CD8-positive, alpha-beta memory T cell (primary cell): ENCODE measurements at regions not wholly inside any gene's neighbourhood (a gene's known extent, or its start where the extent isn't known, plus 50 kb on each side); places are given as distances from the start of the nearest gene placed in this dataset.

ENCODE experiments used
- CTCF ChIA-PET: fragments of 350-600 bp; sonication (Branson Sonifier 250); formaldehyde crosslinking; loops from one replicate; lab custom pipeline; 2021; ENCODE audit warnings: antibody characterized with exemption; lab: Charles Lee
- POLR2A ChIA-PET: fragments of 350-600 bp; sonication (Branson Sonifier 250); formaldehyde crosslinking; loops from one replicate; lab custom pipeline; 2021; ENCODE audit warnings: antibody characterized with exemption; lab: Charles Lee
- DNase-seq, 5 donors: peaks; one replicate each; pipeline versions ENCODE4 v3.0.0 to v3.0.0-alpha.2; 2020 to 2022; ENCODE audit warnings: mixed read lengths in 1 of 5
- H3K27ac ChIP-seq: one replicate; pipeline ENCODE4 v1.7.0; 2013; ENCODE audit warnings: low read depth, mild to moderate bottlenecking, low read length, moderate library complexity
- H3K27me3 ChIP-seq: 2 replicates; pipeline ENCODE4 v1.7.0; 2013; ENCODE audit warnings: low read length, mild to moderate bottlenecking; ENCODE audit not compliant: insufficient read depth, poor library complexity, severe bottlenecking
- H3K36me3 ChIP-seq: 2 replicates; pipeline ENCODE4 v1.7.0; 2013; ENCODE audit warnings: mild to moderate bottlenecking, low read length, moderate library complexity; ENCODE audit not compliant: insufficient read depth
- H3K4me1 ChIP-seq: 2 replicates; pipeline ENCODE4 v1.7.0; 2013; ENCODE audit warnings: mild to moderate bottlenecking, low read length, moderate library complexity; ENCODE audit not compliant: insufficient read depth
- H3K4me3 ChIP-seq: 2 replicates; pipeline ENCODE4 v1.7.0; 2013; ENCODE audit warnings: mild to moderate bottlenecking, low read length
- H3K9me3 ChIP-seq: 2 replicates; pipeline ENCODE4 v1.7.0; 2013; ENCODE audit warnings: mild to moderate bottlenecking, low read length
- H3K27ac Mint-ChIP-seq, 8 donors: one replicate each; pipeline ENCODE4 v1.8.0; 2020 to 2021; ENCODE audit warnings: mixed read lengths in 8 of 8, mild to moderate bottlenecking in 6 of 8, inconsistent platforms in 3 of 8, moderate library complexity in 3 of 8
- H3K27me3 Mint-ChIP-seq, 2 donors: one replicate each; pipeline ENCODE4 v1.8.0; 2020 to 2021; ENCODE audit warnings: mixed read lengths in 2 of 2, mild to moderate bottlenecking in 1 of 2, moderate library complexity in 1 of 2
- H3K36me3 Mint-ChIP-seq, 3 donors: one replicate each; pipeline ENCODE4 v1.8.0; 2020 to 2021; ENCODE audit warnings: mixed read lengths in 3 of 3, inconsistent platforms in 1 of 3, mild to moderate bottlenecking in 1 of 3
- H3K4me1 Mint-ChIP-seq, 3 donors: one replicate each; pipeline ENCODE4 v1.8.0; 2020 to 2021; ENCODE audit warnings: mixed read lengths in 3 of 3, inconsistent platforms in 1 of 3, mild to moderate bottlenecking in 1 of 3
- H3K4me3 Mint-ChIP-seq, 7 donors: one replicate each; pipeline ENCODE4 v1.8.0; 2020 to 2021; ENCODE audit warnings: mixed read lengths in 7 of 7, mild to moderate bottlenecking in 6 of 7, moderate library complexity in 4 of 7, inconsistent platforms in 2 of 7
- H3K9me3 Mint-ChIP-seq, 5 donors: one replicate each; pipeline ENCODE4 v1.8.0; 2020 to 2022; ENCODE audit warnings: mixed read lengths in 5 of 5, mild to moderate bottlenecking in 3 of 5, moderate library complexity in 2 of 5, inconsistent platforms in 1 of 5

DNA sequence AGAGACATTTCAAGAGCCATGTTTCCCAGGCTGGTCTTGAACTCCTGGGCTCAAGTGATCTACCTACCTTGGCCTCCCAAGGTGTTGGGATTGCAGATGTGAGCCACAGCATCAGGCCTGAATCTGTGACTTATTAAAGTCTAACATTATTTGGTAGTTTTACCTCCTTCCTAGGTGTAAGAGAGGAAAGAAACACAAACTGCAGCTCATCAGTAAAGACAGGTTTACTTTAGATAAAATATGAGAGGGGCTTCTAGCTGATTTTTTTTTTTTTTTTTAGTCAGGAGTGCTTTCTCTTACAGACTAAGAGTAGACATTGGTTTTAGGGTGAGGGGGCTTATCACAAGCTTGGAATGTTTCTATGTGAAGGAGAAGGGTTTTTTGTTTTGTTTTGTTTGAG lies 63.9 kb upstream of the RNU6-1 start:
- Histone ChIP-seq H3K27me3 (no peaks in the 10 kb centered on the region), H3K4me3 (no peak overlapping the region), H3K36me3 (no peaks in the 10 kb centered on the region), H3K9me3 (no peaks in the 10 kb centered on the region), H3K4me1 (no peaks in the 10 kb centered on the region), H3K27ac (no peak overlapping the region)
- DNase-seq, result no peak
- CTCF ChIA-PET, result no interaction called here
- POLR2A ChIA-PET, result no interaction called here
- Mint-ChIP-seq H3K4me3 (no peak overlapping the region), H3K9me3 (peaks cover 0 to 2% (median 0%) of the 10 kb centered on the region in 5 donors), H3K27me3 (peaks cover 3 to 19% of the 10 kb centered on the region in 2 donors), H3K27ac (no peak overlapping the region), H3K36me3 (peaks cover 0 to 4% (median 0%) of the 10 kb centered on the region in 3 donors), H3K4me1 (no peaks in the 10 kb centered on the region)

DNA sequence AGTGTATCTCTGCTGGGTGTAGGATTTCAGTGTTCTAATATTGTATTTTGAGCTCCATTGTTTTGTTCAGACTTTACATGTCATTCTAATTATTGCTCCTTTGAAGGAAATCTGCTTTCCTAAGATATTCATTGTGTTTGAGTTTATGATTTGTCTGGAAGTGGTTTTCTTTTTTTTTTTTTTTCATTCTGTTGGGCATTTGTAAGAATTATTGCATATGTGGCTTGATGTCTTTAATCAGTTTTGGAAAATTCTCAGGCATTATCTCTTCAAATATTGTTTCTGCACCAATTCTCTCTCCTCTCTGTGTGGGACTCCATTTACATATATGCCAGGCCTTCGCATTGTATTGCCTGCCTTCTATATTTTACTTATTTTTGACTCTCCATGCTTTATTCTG lies 65.8 kb upstream of the RNU6-1 start:
- POLR2A ChIA-PET, result interaction anchor here (0.7 kb wide), 1 partner anchor 19 kb away, joined by 4 read pairs; no protein-coding TSS in a partner anchor
- H3K27me3 Mint-ChIP-seq, result peaks cover 3 to 27% of the 10 kb centered on the region in 2 donors
- Histone ChIP-seq H3K27me3 (no peaks in the 10 kb centered on the region), H3K4me1 (no peaks in the 10 kb centered on the region), H3K4me3 (no peak overlapping the region), H3K27ac (no peak overlapping the region), H3K36me3 (no peaks in the 10 kb centered on the region), H3K9me3 (peaks cover 7% of the 10 kb centered on the region)
- peaks cover 6 to 15% (median 9%) of the 10 kb centered on the region in 5 donors for H3K9me3 Mint-ChIP-seq
- no peak overlapping the region for H3K27ac Mint-ChIP-seq
- H3K4me1 Mint-ChIP-seq, result no peaks in the 10 kb centered on the region
- DNase-seq, result no peak
- peaks cover 0 to 4% (median 0%) of the 10 kb centered on the region in 3 donors for H3K36me3 Mint-ChIP-seq
- CTCF ChIA-PET, result no interaction called here
- no peak overlapping the region for H3K4me3 Mint-ChIP-seq

DNA sequence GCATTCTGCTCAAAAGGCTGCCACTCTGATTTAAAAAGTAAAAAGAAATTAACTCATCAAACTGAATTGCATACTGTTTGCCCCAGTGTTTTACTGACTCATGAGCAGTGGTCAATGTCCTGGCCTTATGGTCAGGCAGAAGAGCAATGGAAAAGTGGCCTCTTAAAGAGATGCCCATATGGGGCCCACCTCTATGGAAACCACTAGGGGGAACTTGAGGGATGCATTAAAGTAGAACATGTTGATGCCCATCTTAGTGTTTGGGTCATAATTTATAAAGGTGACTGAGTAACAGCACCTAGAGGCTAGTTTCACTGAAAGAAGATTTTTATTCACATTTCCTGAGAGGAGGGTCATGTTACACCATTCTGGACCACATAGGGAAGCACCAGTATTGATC lies 66.5 kb upstream of the RNU6-1 start:
- H3K27me3 Mint-ChIP-seq, result peaks cover 3 to 31% of the 10 kb centered on the region in 2 donors
- CTCF ChIA-PET, result no interaction called here
- peaks cover 7% of the 10 kb centered on the region for H3K9me3 ChIP-seq
- no peaks in the 10 kb centered on the region for H3K4me1 ChIP-seq
- no peak overlapping the region for H3K4me3 ChIP-seq
- H3K36me3 ChIP-seq, result no peaks in the 10 kb centered on the region
- POLR2A ChIA-PET, result no interaction called here
- no peak overlapping the region for H3K4me3 Mint-ChIP-seq
- H3K27ac Mint-ChIP-seq, result no peak overlapping the region
- no peak for DNase-seq
- no peaks in the 10 kb centered on the region for H3K4me1 Mint-ChIP-seq
- H3K36me3 Mint-ChIP-seq, result peaks cover 0 to 8% (median 0%) of the 10 kb centered on the region in 3 donors
- no peak overlapping the region for H3K27ac ChIP-seq
- H3K27me3 ChIP-seq, result no peaks in the 10 kb centered on the region
- H3K9me3 Mint-ChIP-seq, result peaks cover 6 to 18% (median 12%) of the 10 kb centered on the region in 5 donors

DNA sequence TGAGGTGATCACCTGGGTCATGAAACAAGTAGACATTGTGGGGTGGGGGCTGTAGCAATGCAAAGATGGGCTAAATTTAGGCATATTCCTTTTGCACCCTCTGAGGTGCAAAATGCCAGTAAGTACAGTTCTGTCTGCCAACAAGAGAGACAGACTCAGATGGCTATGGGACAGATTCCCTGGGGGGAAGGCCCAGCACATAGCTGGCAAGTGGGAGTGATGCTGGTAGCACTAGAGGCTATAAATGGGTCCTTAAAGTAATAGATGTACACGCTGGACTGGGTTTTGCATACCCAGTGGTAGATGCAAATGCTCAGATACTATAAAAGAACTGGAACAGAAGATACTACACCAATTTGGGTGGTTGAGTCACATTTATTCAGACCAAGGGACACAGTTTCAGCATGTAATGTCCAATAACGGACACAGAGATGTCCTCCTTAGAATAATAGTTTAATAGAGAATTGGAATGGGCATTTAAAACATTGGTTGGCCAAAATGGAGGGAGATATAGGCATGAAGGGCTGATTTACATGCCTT lies 67.4 kb upstream of the RNU6-1 start:
- H3K4me3 Mint-ChIP-seq, result no peak overlapping the region
- H3K27ac Mint-ChIP-seq, result no peak overlapping the region
- no peak overlapping the region for H3K4me3 ChIP-seq
- H3K4me1 ChIP-seq, result no peaks in the 10 kb centered on the region
- H3K9me3 ChIP-seq, result peaks cover 7% of the 10 kb centered on the region
- peaks cover 6 to 21% (median 12%) of the 10 kb centered on the region in 5 donors for H3K9me3 Mint-ChIP-seq
- POLR2A ChIA-PET, result no interaction called here
- H3K36me3 ChIP-seq, result no peaks in the 10 kb centered on the region
- CTCF ChIA-PET, result no interaction called here
- H3K27me3 ChIP-seq, result no peaks in the 10 kb centered on the region
- no peaks in the 10 kb centered on the region for H3K4me1 Mint-ChIP-seq
- DNase-seq, result no peak
- H3K27ac ChIP-seq, result no peak overlapping the region
- peaks cover 3 to 31% of the 10 kb centered on the region in 2 donors for H3K27me3 Mint-ChIP-seq
- H3K36me3 Mint-ChIP-seq, result peaks cover 0 to 12% (median 0%) of the 10 kb centered on the region in 3 donors

DNA sequence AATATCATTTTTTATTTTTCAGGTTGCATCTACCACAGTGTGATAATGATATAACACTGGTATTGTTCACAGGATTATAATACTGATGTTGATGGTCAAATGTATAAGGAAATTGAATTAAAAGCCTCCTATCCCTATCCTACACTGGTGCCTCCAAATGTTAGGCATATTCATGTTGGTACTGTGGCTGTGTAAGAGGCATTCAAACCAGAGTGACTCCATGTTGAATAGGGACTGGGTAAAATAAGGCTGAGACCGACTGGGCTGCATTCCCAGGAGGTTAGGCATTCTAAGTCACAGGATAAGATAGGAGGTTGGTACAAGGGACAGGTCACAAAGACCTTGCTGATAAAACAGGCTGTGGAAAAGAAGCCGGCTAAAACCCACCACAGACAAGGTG lies 68.9 kb upstream of the RNU6-1 start:
- ChIA-PET CTCF (no interaction called here), POLR2A (no interaction called here)
- Mint-ChIP-seq H3K4me1 (no peaks in the 10 kb centered on the region), H3K9me3 (peaks cover 6 to 21% (median 12%) of the 10 kb centered on the region in 5 donors), H3K4me3 (no peak overlapping the region), H3K36me3 (peaks cover 0 to 12% (median 0%) of the 10 kb centered on the region in 3 donors), H3K27me3 (peaks cover 6 to 34% of the 10 kb centered on the region in 2 donors), H3K27ac (no peak overlapping the region)
- H3K36me3 ChIP-seq, result no peaks in the 10 kb centered on the region
- no peaks in the 10 kb centered on the region for H3K4me1 ChIP-seq
- peaks cover 7% of the 10 kb centered on the region for H3K9me3 ChIP-seq
- no peak overlapping the region for H3K4me3 ChIP-seq
- no peak overlapping the region for H3K27ac ChIP-seq
- no peak for DNase-seq
- no peaks in the 10 kb centered on the region for H3K27me3 ChIP-seq

DNA sequence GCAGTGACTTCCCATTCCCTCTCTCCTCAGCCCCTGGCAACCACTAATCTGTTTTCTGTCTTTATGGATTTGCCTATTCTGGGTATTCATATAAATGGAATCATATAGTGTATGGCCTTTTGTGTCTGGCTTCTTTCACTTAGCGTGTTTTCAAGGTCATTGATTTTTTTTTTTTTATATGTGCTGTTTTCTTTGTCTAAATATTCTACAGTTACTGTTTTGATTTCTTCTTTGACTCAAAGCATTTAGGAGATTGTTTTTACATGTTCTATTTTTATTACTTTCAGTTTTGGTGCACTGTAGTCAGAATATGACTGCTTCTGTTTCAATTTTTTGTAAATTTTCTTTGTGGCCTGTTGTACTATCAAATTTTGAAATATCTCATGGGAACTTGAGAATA lies 71.9 kb upstream of the RNU6-1 start:
- Histone ChIP-seq H3K36me3 (no peaks in the 10 kb centered on the region), H3K27ac (no peak overlapping the region), H3K4me1 (no peaks in the 10 kb centered on the region), H3K27me3 (no peaks in the 10 kb centered on the region), H3K4me3 (no peak overlapping the region), H3K9me3 (peaks cover 7% of the 10 kb centered on the region)
- peaks cover 13 to 40% of the 10 kb centered on the region in 2 donors for H3K27me3 Mint-ChIP-seq
- H3K4me3 Mint-ChIP-seq, result no peak overlapping the region
- H3K36me3 Mint-ChIP-seq, result peaks cover 0 to 12% (median 0%) of the 10 kb centered on the region in 3 donors
- POLR2A ChIA-PET, result no interaction called here
- H3K27ac Mint-ChIP-seq, result no peak overlapping the region
- DNase-seq, result no peak
- no peaks in the 10 kb centered on the region for H3K4me1 Mint-ChIP-seq
- peaks cover 6 to 22% (median 12%) of the 10 kb centered on the region in 5 donors for H3K9me3 Mint-ChIP-seq
- CTCF ChIA-PET, result no interaction called here

DNA sequence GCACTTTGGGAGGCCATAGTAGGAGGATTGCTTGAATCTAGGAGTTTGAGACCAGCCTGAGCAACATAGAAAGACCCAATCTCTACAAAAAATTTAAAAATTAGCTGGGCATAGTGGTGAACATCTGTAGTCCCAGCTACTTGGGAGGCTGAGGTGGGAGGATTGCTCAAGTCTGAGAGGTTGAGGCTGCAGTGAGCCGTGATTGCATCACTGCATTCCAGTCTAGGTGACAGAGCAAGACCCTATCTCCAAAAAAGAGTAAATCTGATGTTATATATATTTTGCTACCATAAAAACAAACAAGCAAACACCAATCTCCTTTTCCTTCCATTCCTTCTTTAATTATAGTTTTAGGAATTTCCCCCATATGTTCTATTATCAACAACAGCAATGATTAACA lies 74.2 kb upstream of the RNU6-1 start:
- peaks cover 0 to 11% (median 0%) of the 10 kb centered on the region in 3 donors for H3K36me3 Mint-ChIP-seq
- H3K27ac Mint-ChIP-seq, result no peak overlapping the region
- POLR2A ChIA-PET, result no interaction called here
- no peaks in the 10 kb centered on the region for H3K4me1 Mint-ChIP-seq
- H3K27me3 ChIP-seq, result no peaks in the 10 kb centered on the region
- no peak overlapping the region for H3K4me3 ChIP-seq
- H3K4me1 ChIP-seq, result no peaks in the 10 kb centered on the region
- CTCF ChIA-PET, result no interaction called here
- H3K36me3 ChIP-seq, result no peaks in the 10 kb centered on the region
- no peak overlapping the region for H3K4me3 Mint-ChIP-seq
- H3K27ac ChIP-seq, result no peak overlapping the region
- peaks cover 8 to 20% (median 15%) of the 10 kb centered on the region in 5 donors for H3K9me3 Mint-ChIP-seq
- H3K9me3 ChIP-seq, result peaks cover 7% of the 10 kb centered on the region
- H3K27me3 Mint-ChIP-seq, result peaks cover 13 to 22% of the 10 kb centered on the region in 2 donors
- no peak for DNase-seq

DNA sequence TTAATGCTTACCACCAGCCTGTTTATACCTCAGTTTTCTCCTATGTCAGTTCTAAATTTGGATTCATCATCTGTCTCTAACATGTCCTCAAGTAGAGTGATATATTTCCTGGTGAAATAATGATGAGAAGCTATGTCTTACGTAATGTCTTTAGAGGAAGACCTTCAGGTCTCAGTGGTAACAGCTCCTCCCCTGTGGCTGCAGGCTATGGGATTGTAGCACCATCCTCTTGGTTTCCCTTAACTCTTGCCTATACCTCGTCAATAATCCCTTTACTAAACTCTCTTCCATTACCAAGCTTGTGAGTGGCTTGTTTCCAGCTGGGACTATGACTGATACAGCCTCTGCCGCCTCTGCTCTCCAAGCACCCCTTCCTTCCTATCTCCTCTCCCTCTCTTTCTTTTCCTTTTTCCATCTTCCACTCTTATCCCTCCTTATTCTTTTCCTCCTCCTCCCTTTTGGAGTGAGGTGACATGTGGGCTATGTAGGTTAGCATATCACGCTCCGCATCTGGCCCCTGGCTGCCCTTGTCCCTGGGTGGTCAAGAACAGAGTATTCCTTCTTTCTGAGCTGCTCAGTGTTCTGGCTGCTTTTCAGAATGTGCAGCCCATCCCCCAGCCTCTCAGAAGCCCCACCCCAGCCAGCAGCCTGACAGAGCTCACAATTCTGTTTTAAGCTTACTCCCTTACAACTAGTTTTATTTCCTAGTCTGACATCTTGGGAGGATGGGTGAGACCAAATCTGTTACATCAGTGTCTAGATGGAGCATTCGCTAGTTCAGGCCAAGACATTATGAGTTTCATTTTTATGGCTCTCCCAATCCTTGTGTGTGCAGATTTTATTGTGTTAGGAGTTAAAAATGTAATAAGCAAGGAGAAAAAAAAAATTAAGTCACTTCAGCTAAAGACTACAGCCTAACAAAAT lies 75.0 kb upstream of the RNU6-1 start:
- POLR2A ChIA-PET, result no interaction called here
- Mint-ChIP-seq H3K27me3 (peaks cover 13 to 17% of the 10 kb centered on the region in 2 donors), H3K36me3 (peaks cover 0 to 11% (median 0%) of the 10 kb centered on the region in 3 donors), H3K4me1 (no peaks in the 10 kb centered on the region), H3K9me3 (peaks cover 6 to 17% (median 13%) of the 10 kb centered on the region in 5 donors), H3K27ac (no peak overlapping the region), H3K4me3 (no peak overlapping the region)
- no peaks in the 10 kb centered on the region for H3K4me1 ChIP-seq
- no peak overlapping the region for H3K4me3 ChIP-seq
- H3K27ac ChIP-seq, result no peak overlapping the region
- DNase-seq, result no peak
- peaks cover 4% of the 10 kb centered on the region for H3K9me3 ChIP-seq
- H3K36me3 ChIP-seq, result no peaks in the 10 kb centered on the region
- no peaks in the 10 kb centered on the region for H3K27me3 ChIP-seq
- CTCF ChIA-PET, result no interaction called here
